ENCODE measurements at regions not wholly inside any gene's neighbourhood (a gene's known extent, or its start where the extent isn't known, plus 50 kb on each side); places are given as distances from the start of the nearest gene placed in this dataset.
"Not testable (repeated sequence)": the region's sequence is repeated elsewhere in the genome, so short reads cannot be mapped to it uniquely, and the experiment has no call there.

- DNase-seq = no peak
Measured at GRCh38 chr6:159594106-159594749, 98.8 kb downstream of the SOD2 start.

- DNase-seq = no peak
Measured at GRCh38 chr6:159590835-159591234, 102.2 kb downstream of the SOD2 start.

GRCh38 chr6:159586684-159587083, 106.4 kb downstream of the SOD2 start:
- no peak for DNase-seq

DNA sequence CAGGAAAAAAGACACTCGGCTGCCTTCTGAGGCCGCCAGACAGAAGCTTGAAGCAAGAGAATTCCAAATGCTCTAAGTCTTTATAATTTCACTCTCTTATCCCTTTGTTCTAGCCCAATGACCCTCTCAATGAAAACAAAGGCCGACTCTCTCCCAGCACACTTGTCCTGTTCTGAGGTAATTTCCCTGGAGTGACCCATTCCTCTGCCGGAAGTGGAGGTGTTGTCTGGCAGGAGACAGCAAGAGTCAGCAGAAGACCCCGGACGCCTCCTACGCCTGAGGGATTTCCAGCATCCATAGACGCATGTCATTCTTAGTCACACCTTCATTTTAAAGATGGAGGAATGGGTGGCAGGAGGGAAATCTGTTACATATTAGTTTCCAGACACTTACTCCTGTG, 110.3 kb downstream of the SOD2 start:
- no peak for DNase-seq

GRCh38 chr6:159578629-159579028, 114.4 kb downstream of the SOD2 start:
- DNase-seq = no peak

GRCh38 chr6:159577564-159577963, 115.5 kb downstream of the SOD2 start:
- DNase-seq = no peak

DNA sequence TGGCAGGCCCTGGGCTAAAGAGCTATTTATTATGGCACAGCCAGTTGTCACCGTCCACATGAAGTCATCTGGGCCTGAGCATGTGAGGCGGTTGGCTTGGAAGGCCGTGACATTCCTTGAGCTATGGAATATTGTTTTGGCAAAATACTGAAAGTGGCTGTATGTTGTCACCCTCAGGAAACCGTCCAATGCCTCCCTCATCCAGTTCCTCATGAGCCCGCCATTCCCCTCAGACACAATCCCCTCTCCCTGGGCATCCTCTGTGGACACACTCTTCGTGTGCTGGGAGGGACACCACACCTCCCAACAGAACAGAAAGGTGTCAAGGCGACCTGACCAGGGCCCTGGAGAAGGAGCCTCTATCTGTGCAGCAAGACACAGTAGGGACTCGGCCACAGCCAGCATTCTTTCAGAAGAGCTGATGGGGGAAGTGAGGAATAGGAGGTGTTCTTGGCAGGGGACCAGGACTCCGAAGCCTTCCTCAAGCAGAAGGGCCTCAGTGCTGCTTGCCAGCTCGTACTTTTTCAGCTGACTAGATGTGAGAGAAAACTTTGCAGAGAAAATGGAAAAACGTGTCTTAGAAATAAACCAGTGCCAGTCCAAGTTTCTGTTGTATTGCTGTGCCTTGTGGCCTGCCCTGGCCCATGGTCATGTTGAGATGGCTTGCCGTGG, 120.5 kb downstream of the SOD2 start:
- DNase-seq = no peak

- no peak for DNase-seq
Measured at GRCh38 chr6:159565181-159565710, 127.8 kb downstream of the SOD2 start.

DNA sequence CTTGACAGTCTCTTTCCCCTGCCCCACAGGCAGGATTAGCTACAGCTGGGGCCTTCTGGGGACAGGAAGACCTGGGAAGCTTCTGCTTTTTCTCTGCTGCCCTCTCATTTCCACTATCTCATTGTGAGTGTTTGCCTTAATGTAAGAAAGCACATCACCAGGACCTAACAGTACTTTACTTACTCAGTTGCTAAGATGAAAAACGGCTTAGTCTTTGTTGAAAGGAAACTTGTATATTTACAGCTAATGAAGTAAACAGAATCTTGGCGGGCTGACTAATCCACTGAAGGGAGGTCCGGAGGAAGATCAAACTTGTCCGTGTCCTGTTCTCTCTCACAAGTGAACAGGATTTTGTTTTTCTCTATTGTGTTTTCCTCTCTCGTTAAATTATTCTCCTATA, 128.6 kb downstream of the SOD2 start:
- DNase-seq = no peak

DNA sequence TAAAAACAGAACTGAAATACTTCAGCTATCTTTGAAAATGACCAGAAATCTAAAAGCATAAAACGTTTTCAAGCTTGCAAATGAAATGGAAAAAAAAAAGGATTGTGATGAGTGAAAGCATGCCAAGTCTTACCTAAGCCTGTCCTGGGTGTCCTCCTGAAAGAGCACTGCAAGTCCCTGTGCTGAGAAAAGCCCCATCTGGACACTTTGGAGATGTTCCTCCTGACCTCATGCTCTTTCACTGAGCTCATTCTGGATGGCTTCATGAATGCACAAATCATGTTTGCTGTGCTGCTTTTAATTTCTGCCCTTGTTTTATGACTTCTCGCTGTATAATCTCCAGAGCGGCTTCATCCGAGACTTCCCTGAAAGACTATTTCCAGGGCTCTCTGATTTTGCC, 136.0 kb downstream of the SOD2 start:
- no peak for DNase-seq

DNA sequence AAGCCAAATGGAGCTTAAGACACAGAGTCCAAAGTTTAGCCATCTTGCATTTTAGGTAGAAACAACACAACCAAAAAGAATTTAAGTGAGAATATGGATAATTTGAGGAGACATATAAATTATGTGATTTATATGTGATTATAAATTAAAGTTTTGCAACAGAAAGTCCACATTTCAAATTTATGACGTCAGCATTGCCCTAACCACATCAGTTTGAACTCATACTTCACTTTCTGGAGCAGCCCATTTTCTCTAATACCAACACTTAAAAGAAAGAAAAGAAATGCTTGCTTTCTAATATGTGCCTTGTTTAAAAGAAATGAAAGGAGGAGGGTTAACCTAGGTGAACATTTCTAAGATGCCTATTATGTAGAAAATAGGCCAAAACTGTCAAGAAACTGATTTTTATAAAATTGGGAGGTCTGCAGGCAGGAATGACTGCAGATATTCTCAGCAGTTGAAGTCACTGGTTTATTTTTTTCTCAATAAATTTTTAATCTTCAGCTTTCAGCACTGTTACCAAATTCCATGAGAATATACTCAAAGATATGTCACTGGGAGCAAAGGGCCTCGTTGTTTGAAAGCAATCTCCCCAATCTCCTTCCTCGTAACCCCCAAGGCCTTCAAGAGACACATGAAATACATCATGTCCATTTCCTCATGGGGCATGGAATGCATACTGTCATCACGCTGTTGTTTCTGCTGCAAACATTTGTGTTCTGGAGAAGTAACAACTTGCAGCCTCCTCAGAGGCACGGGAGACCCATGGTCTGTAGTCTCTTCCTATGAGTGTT, 137.8 kb downstream of the SOD2 start:
- DNase-seq = no peak

- no peak for DNase-seq
Measured at GRCh38 chr6:159541296-159541695, 151.7 kb downstream of the SOD2 start.

GRCh38 chr6:159540883-159541282, 152.2 kb downstream of the SOD2 start:
- no peak for DNase-seq

DNA sequence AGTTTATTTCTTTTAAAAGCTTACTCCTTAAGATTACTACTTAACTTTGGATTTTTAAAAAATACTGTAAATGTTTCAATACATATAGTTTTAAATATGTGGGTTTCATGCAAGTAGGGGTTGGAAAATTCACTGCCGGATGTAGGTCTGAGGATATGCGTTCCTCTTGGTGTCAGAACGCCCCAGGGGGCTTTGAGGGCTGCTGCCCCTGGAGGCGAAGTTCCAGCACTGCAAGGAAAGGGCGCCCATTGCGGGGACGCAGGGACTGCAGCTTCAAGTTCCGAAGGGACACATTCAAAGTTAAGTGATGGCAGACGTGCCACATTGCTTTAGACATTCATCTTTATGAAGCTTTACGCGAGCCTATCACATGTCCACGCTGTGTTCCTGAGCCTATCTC, 152.9 kb downstream of the SOD2 start:
- no peak for DNase-seq

- DNase-seq = not testable (repeated sequence)
Measured at GRCh38 chr6:159538031-159538430, 155.0 kb downstream of the SOD2 start.

DNA sequence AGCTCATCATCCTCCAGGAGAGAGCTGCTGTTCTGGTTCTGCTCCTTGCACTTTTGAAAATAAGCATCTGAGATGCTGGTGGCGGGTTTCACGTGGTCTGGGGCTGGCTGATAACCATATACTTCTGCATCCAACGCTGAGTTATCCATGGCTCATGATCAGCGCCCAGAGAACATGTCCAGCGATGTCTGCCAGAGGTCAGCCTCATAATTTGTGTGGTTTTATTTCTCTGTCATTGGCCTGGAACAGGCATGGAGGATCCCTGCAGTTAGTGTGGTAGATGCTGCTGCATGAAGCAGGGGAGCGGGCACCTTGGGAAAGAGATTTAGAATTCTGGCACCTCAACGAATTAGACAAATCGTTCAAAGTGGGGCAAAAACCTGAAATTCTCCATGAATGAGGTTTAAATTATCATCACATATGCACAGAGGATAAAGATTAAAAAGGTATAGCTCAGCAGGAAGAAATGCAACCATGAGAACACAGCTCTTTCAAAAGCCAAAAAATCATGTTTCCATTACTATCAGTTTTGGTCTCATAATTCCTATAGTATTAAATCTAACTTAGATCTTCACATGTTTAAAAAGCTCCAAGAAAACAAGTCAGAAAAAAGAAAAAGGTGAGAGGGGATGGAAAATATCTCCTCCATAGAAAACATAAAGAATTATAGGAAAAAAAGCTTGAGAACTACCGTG, 157.2 kb downstream of the SOD2 start:
- DNase-seq = no peak

- DNase-seq = no peak
Measured at GRCh38 chr6:159533568-159533967, 159.5 kb downstream of the SOD2 start.

DNA sequence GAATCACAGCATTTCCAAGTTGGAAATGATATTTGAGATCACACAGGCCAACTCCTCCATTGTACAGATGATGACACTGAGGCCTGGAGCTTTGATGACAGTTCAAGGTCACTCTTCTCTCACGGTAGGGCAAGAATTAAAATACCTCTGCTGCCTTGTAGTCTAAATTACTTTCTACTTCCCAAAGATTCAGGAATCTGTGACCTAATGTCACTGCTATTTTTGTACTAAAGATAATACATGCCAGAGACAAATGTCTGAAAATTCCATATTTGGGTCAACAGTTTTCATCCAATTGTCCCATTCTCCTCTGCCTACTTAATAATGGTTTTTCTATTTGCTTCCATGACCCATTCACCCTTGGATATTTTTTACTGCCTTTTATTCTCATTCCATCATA, 160.0 kb downstream of the SOD2 start:
- no peak for DNase-seq

GRCh38 chr6:159532155-159532554, 160.9 kb downstream of the SOD2 start:
- no peak for DNase-seq

- DNase-seq = no peak
Measured at GRCh38 chr6:159529934-159530333, 163.1 kb downstream of the SOD2 start.

GRCh38 chr6:159527351-159527750, 165.7 kb downstream of the SOD2 start:
- no peak for DNase-seq

- no peak for DNase-seq
Measured at GRCh38 chr6:159525445-159526025, 167.5 kb downstream of the SOD2 start.
